ENCODE measurements at regions not wholly inside any gene's neighbourhood (a gene's known extent, or its start where the extent isn't known, plus 50 kb on each side); places are given as distances from the start of the nearest gene placed in this dataset.
"Not testable (repeated sequence)": the region's sequence is repeated elsewhere in the genome, so short reads cannot be mapped to it uniquely, and the experiment has no call there.

DNA sequence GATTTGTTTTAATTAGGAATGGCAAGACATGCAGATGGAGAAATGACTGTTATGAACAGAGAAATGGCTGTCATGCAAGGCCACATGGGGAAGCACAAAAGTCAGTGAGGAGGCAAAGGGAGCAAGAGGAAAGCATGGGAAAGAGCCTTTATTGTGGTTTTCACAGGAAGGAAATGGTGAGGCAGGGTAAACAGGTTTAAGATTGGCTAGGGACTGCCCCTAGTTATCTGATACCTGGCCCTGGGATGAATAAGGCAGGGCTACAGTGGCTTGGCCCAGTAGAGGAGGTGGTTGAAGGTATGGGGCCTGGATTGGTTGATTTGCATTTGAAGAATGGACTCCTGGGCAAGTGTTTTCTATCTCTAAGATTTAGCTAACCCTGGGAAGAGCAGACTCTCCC is 168.7 kb upstream of the CNOT2 start:
- no peak for DNase-seq

DNA sequence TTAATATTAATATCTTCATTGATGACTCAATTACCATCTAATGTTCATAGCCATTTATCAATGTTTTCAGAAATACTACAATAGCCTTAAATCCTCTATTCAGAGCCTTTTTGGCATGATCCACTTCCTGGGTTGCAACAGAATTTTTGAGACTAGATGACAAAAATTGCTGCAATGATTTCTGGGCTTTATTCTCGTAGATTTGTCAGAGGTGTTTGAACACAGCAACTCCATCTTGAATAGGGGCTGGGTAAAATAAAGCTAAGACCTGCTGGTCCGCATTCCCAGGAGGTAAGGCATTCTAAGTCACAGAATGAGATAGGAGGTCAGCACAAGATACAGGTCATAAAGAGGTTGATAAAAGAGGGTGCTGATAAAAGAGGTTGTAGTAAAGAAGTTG is 165.8 kb upstream of the CNOT2 start:
- no peak for DNase-seq

DNA sequence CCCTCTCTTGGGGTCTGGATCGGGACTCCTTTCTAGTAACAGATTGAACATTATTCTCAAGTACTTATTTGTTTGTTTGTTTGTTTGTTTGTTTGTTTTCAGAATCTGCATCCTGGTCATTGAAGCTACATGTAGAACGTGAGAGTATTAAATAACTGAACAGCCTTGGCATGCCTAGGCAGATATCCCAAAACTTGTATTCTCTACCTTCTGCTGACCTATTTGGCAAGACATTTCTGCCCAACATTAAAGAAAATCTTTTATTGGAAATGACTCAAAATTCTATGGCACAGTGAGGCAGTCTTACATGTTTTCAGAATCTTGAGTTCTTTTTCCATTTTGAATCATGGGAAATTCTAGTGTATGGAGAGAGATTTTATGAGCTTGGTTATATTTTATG is 165.1 kb upstream of the CNOT2 start:
- no peak for DNase-seq

DNA sequence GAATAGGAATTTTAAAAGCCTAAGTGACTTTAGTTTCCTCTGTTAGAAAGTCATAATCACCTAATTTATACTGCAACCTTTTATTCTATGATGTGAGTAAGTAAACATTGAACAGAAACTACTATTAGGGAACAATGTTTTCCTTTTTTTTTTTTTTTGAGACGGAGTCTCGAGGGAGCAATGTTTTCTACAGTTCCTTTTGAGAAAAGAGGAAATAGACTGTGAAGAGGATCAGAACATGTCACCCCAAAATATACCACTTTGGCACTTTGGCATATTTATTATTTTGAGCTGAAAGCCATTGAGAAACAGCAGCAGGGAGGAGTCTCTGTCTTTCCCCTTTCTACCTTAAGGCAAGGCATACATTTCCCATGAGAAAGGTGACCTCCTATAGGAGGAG is 162.7 kb upstream of the CNOT2 start:
- DNase-seq: no peak

DNA sequence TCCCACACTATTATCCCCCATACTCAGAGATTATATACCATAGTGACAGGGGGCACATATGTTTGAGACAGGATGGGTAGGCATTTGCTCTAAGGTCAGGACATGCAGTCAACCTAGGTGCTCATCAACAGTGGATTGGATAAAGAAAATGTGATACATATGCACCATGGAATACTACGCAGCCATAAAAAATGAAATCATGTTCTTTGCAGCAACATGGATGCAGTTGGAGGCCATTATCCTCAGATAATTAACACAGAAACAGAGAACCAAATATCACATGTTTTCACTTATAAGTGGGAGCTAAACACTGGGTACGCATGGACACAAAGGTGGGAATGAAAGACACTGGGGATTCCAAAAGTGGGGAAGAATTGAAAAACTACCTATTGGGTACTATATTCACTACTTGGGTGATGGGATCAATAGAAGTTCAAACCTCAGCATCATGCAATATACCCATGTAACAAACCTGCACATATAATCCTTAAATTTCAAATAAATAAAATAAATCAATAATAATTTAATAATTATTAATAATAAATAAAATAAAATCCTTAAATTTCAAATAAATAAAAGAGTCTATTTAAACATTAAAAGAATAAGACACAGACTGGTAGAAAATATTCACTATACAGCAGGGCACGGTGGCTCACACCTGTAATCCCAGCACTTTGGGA is 160.1 kb upstream of the CNOT2 start:
- no peak for DNase-seq

DNA sequence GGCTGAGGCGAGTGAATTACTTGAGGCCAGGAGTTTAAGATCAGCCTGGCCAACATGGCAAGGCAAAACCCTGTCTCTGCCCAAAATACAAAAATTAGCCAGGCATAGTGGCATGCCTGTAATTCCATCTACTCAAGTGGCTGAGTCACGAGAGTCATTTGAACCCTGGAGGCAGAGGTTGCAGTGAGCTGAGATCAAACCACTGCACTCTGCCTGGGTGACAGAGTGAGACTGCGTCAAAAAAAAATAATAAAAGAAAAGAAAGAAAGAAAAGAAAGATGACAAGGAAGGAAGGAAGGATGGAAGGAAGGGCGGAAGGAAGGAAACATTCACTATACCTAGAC is 159.6 kb upstream of the CNOT2 start:
- DNase-seq: no peak

DNA sequence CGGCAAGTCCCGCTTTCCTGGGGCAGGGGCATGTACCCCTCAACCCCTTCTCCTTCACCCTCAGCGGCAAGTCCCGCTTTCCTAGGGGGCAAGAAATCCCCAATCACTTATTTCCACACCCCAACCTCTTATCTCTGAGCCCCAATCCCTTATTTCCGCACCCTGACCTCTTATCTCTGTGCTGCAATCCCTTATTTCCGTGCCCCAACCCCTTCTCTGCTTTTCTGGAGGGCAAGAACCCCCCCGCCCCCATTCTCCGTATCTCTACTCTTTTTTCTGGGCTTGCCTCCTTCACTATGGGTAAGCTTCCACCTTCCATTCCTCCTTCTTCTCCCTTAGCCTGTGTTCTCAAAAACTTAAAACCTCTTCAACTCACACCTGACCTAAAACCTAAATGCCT is 156.9 kb upstream of the CNOT2 start:
- not testable (repeated sequence) for DNase-seq

DNA sequence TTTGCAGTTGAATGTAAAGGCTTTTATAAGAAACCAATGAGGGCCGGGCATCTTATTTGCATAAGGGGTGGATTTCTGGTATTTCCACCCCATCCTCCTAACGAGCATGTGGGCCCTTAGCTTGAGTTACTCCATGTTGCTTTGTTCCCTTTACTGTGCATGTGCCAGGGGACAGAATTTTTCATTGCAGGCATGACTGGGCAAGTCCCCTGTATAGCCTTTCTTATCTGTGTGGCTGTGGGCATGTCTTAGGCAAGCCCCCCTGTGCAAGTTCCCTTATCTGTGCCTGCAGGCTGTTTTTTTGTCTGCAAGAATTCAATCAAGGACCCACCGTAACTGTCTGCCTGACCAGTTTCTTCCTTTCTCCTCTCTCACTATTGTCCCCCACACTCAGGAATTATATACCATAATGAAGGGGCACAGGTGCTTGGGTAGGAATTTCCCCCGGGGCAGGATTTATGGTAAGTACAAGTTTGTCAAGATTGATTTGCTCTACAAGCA is 152.2 kb upstream of the CNOT2 start:
- no peak for DNase-seq

DNA sequence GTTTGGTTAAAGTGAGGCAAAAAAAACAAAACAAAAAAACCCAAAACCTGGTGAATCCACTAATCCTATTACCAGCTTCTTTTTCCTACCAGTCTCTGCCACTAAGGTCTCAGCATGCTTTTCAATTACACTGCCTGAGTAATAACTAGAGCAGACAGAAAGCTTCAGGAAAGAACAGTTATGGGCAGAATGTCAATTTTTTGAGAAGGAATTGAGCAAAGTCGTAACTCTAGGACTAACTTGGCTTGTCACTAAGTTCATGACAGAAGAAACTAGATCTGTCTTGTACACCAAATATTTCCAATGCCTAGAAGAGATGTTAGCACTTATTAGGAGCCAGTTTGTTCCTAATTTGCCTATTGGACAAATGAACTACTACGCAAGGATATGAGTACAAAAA is 148.8 kb upstream of the CNOT2 start:
- no peak for DNase-seq

DNA sequence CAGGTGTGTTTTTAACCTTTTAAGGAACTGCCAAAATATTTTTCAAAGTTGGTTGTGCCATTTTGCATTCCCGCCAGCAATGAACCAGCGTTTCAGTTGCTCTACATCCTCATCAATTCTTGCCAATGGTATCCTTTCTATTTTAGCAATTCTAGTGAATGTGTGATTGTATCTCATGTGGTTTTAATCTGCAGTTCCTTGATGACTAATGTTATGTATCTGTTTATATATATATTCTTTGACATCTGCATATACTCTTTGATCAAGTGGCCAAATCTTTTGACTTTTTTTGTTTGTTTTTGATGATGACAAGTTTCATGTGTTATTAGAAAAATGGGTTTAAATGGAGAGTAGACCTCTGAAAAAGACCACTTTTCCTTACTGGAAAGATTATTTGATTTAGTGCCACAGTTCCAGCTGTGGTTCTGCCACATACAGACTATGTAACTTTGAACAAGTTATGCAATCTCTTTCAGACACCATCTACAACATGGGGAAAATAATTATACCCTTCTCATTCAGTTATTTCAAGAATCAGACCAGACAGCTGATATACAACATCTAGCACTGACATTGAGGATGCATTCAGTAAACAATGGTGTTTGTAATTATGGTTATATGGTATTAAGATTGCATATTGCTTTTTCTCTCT is 146.3 kb upstream of the CNOT2 start:
- no peak for DNase-seq

DNA sequence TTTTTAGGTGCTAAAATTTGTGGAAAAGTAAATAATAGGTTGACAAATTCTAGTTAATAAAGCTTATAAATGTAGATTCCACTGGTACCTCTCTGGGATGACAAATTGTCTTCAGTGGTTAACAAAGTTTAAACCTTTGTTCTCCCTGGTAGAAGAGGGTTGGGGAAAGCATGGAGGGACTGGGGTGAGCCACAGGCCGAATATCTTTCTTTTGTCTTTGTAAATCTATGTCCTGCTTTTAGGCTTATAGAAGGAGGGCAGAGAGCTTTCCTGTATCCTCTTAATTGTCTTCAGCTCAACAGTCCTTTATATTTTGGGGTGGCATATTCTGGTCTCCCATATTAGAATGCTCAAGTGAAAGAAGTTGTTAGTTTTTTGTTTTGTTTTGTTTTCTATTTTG is 142.2 kb upstream of the CNOT2 start:
- no peak for DNase-seq

DNA sequence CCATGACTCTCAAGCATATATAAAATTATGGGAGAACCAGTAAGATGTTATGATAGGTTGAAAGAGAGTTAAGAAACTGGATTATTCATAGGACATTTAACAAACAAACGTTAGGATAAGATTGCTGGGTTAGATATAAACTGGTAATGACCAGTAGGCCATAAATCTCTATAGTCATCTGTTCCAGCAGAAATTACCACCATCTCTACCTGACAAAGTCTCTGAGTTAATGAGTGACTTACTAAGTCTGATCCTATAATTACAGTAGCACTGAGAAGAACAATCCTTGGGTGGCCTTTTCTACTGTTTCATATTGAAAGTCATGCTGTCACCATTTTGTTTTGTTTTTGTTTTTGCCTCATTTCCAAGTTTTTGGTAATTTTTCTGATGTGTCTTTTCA is 136.9 kb upstream of the CNOT2 start:
- DNase-seq: peak; percentile 17

DNA sequence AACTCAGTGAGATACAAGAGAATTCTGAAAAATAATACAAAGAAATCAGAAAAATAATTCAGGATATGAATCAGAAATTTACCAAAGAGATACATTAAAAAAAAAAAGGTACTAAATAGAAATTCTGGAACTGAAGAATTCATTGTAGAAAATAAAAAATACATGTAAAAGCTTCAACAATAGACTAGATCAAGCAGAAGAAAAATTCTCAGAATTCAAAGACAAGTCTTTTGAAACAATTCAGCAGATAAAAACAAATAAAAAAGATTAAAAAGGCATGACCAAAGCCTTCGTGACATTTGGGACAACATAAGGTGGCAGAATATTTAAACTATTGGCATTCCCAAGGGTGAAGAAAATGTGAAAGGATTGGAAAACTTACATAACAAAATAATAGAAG is 133.1 kb upstream of the CNOT2 start:
- DNase-seq: no peak

DNA sequence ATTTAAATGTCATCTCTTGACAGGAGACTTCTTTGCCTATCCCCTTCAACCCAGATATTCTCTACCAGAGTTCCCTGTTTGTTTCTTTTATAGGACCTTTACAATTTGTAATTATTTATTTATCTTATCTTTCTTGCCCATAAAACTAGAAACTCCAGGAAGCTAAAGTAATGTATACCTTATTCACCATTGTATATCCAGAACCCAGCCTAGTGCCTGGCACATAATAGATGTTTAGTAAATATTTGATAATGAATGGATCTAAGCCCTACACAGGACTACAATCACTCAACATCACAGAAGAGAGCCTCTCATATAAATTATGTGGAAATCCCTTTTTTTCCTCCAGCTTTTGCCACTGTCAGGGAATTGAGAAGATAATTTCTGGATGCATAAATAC is 125.6 kb upstream of the CNOT2 start:
- DNase-seq: no peak

DNA sequence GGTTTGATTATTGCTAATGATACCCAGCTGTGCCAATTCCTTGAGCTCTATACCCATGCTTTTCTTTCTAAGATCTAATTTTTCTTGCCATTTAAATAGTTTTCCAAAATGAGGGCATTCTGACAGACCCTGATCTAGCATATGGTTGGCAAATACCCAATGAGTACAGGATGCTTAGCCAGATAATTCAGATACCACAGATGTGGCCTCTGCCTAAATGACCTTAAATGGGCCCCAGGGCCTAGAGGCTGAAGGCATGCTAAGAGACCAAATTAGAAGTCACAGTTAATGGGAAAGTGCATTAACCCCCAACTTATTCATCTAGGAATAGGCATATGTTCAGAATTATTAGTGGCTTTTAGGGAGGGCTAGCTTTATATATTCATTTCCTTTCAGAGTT is 122.3 kb upstream of the CNOT2 start:
- DNase-seq: no peak

DNA sequence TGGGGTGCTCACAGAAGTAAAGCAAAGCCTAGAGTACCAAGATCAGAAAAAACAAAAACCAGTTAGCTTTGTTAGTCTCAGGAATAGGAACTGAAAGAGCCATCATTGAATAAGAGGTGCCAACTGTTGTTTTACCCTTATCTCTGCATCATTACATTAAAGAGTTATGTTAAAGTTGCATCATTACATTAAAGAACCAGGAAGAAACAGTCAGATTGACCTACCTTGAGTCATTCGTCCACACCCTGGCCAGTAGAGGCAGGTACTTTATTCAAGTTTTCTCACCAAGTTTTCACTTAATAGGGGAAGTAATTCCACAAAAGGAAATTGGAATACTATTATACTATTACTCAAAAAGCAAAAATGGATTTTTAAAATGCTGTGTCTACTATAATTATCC is 121.7 kb upstream of the CNOT2 start:
- no peak for DNase-seq

DNA sequence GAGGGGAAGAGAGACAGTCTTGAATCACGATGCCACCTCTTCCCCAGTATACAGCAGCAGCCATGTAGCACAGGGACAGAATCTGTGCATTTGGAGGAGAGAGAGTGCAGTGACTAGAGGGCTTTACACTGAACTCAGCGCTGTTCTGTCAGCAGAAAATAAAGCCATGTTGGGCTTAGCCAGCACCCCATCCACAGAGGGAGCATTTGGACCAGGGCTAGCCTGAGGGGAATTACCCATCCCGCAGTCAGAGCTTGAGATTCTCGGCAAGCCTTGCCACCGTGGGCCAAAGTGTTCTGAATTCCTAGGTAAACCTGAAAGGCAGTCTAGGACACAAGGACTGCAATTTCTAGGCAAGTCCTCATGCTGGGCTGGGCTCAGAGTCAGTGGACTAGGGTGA is 120.4 kb upstream of the CNOT2 start:
- no peak for DNase-seq

DNA sequence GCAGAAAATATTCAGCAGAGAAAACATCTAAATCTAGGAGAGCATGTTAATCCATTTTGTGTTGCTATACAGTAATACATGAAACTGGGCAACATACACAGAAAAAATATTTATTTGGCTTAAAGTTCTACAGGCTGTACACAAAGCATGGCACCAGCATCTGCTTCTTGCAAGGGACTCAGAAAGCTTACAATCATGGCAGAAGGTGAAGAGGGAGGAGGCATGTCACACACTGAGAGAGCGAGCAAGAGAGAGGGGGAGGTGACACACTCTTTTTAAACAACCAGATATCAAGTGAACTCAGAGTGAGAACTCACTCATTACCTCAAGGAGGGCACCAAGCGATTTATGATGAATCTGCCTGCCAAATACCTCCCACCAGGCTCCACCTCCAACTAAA is 94.2 kb upstream of the CNOT2 start:
- no peak for DNase-seq

DNA sequence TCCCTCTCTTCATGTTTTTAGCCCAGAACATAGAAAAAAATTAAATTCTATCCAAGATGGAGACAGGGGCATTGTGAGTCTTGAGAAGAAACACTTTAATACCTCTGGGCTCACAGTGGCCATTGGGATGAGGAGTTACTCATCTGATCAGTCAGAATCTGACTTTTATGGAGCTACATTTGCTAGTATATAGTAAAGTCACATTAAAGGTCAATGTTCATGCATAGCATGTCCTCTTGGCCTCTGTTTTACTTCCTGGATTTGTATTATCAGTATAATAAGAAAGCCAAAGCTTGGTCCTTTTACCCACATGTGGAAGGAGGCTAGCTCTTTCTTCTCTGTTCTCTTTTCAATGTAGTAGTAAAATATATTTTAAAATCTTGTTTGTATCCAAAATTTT is 93.6 kb upstream of the CNOT2 start:
- DNase-seq: no peak

DNA sequence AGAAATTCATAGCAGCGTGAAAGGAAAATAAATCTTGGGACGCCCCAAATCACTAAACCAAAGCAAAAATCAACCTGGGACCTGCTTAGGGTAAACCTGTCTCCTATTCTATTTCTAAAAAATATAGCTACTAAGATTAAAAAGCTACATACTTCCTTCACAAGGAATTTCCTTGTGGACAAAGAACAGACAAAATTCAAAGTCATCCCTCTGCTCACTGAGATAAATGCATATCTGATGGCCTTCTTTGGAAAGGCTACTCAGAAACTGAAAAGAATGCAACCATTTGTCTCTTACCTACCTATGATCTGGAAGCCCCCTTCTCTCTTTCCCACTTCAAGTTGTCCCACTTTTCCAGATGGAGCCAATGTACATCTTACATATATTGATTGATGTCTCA is 93.0 kb upstream of the CNOT2 start:
- DNase-seq: no peak

DNA sequence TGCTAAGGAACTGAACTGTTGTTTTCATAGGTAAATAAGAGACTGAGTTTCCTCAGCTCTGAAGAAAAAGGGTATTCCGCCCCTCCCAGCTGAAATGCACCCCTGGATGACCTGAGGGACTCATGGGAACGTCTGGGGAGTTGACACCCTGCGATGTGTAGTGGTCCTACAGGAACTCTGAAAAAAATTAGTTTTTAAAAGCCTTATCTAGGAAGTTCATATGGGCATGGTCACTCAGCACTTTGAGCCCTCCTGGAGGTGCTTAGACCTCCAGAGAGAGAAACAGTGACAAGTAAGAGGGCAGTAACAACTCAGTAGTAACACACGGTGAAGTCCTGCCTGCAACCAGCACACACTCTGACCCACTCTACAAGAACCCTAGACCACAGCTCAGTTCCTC is 91.2 kb upstream of the CNOT2 start:
- no peak for DNase-seq

DNA sequence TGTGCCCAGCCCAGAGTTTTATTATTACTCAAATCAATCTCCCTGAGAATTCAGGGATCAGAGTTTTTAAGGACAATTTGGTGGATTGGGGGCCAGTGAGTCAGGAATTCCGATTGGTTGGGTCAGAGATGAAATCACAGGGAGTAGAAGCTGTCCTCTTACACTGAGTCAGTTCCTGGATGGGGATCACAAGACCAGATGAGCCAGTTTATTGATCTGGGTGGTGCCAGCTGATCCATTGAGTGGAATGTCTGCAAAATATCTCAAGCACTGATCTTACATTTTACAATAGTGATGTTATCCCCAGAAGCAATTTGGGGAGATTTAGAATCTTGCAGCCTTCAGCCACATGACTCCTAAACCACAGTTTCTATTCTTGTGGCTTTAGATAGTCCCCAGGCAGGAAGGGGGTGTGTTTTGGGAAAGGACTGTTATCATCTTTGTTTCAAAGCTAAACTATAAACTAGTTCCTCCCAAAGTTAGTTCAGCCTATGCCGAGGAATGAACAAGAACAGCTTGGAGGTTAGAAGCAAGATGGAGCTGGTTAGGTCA is 89.1 kb upstream of the CNOT2 start:
- no peak for DNase-seq

DNA sequence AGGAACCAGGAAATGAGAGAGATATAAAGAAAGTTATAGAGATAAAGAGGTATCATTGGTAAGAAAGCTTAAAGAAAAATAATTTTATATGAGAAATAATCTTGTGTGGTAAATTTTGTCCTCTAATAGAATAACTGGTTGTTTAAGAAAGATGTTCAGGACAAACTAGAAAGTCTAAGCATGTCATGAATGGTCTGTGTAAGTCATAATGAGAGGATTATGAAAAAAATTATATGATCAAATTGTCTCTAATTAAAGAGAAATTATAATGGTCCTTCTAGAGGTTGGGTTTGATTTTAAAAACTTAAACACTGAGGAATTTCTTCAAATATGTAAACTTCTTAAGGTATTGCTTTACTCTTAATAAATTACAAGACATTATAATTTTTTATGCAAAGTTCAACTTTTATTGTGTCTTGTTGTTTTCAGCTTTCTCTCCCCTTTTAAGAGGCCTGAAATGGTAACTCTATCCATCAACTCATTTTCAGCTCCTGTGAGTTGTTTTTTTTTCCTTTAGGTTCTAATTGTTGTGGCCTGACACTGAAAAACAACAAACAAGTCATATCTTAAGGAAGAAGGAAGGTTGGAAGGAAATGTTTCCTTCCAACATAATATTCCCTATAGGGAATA is 88.2 kb upstream of the CNOT2 start:
- DNase-seq: no peak

DNA sequence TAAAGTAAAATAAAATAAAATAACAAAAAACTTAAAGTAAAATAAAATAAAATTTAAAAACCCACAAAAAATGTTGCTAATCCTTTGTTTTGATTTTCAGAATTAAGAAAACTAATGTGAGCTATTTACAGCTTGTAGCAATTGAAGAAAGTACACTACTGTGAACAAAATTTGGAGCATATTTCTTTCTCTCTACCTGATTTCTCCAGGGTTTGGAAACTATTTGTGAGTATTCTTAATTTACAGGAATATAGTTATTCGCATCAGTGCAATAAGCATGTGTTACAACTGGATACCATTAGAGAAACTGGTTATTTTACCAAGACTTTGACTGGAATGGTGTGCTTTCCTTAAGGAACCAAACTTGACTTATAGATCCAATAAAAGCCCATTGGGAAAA is 86.1 kb upstream of the CNOT2 start:
- no peak for DNase-seq
